Neutrophil (primary cell): ENCODE measurements at regions not wholly inside any gene's neighbourhood (a gene's known extent, or its start where the extent isn't known, plus 50 kb on each side); places are given as distances from the start of the nearest gene placed in this dataset.

Experiments
- H3K27ac ChIP-seq: fragments of 200-600 bp; sonication (generic); 2 replicates; pipeline ENCODE4 v1.5.1; 2016; ENCODE audit warnings: mild to moderate bottlenecking, moderate library complexity
- H3K27me3 ChIP-seq: fragments of 200-600 bp; sonication (generic); 2 replicates; pipeline ENCODE4 v1.6.0; 2016; ENCODE audit warnings: mild to moderate bottlenecking
- H3K36me3 ChIP-seq: fragments of 200-600 bp; sonication (generic); 2 replicates; pipeline ENCODE4 v1.5.1; 2017
- H3K4me1 ChIP-seq, 2 experiments: fragments of 200-600 bp in 1 of 2; sonication (generic) in 1 of 2; 1 replicate in 1 of 2; 2 replicates in 1 of 2; pipeline versions ENCODE4 v1.5.1 to v1.6.1; 2013 to 2016; ENCODE audit warnings: low read depth in 1 of 2, low read length in 1 of 2, mild to moderate bottlenecking in 1 of 2, moderate library complexity in 1 of 2; ENCODE audit not compliant: control insufficient read depth in 1 of 2, insufficient read depth in 1 of 2
- H3K4me3 ChIP-seq, 2 experiments: fragments of 200-600 bp in 1 of 2; sonication (generic) in 1 of 2; 1 replicate in 1 of 2; 2 replicates in 1 of 2; pipeline ENCODE4 v1.5.1; 2013 to 2016; ENCODE audit warnings: low read depth in 1 of 2, low read length in 1 of 2, mild to moderate bottlenecking in 1 of 2, moderate library complexity in 1 of 2
- H3K9me3 ChIP-seq: fragments of 200-600 bp; sonication (generic); 2 replicates; pipeline ENCODE4 v1.5.1; 2016
- TF ChIP-seq, protein P1 (sequence below): fragments of 200-600 bp; sonication (generic); IDR thresholded peaks from 2 replicates; pipeline ENCODE4 v1.5.1; 2016; ENCODE audit warnings: antibody characterized with exemption

DNA sequence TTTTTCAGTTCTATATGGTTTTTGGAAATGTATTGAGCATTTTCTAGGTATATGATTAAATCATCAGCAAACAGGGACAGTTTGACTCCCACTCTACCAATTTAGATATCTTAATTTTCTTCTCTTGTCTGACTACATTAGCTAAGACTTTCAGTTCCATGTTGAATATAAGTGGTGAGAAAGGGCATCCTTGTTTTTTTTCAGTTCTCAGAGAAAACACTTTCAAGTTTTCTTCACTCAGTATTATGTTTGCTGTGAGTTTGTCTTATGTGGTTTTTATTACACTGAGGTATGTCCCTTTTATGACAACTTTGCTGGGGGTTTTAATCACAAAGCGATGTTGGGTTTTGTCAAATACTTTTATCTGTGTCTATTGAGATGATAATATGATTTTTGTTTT lies 352.6 kb downstream of the KDM5D start:
- H3K36me3 ChIP-seq = no peaks in the 10 kb centered on the region
- no peaks in the 10 kb centered on the region for H3K4me1 ChIP-seq
- no peaks in the 10 kb centered on the region for H3K27me3 ChIP-seq
- no peaks in the 10 kb centered on the region for H3K9me3 ChIP-seq
- H3K4me3 ChIP-seq = no peak overlapping the region
- TF ChIP-seq, protein P1, sequence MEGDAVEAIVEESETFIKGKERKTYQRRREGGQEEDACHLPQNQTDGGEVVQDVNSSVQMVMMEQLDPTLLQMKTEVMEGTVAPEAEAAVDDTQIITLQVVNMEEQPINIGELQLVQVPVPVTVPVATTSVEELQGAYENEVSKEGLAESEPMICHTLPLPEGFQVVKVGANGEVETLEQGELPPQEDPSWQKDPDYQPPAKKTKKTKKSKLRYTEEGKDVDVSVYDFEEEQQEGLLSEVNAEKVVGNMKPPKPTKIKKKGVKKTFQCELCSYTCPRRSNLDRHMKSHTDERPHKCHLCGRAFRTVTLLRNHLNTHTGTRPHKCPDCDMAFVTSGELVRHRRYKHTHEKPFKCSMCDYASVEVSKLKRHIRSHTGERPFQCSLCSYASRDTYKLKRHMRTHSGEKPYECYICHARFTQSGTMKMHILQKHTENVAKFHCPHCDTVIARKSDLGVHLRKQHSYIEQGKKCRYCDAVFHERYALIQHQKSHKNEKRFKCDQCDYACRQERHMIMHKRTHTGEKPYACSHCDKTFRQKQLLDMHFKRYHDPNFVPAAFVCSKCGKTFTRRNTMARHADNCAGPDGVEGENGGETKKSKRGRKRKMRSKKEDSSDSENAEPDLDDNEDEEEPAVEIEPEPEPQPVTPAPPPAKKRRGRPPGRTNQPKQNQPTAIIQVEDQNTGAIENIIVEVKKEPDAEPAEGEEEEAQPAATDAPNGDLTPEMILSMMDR = no peak
- H3K27ac ChIP-seq = no peak overlapping the region

DNA sequence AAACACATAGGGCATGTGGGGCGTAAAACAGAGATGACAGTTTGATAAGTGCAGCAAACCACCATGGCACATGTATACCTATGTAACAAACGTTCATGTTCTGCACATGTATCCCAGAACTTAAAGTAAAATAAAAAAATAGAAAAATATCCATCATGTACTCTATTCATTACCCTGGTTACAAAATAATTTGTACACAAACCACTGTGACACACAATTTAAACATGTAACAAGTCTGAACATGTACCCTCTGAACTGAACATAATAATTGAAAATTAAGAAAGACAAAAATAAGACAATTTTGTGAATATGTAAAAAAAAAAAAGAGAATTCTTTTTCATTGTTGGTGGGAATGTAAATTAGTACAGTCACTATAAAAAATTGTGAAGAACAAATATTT lies 379.2 kb downstream of the KDM5D start:
- H3K27me3 ChIP-seq = no peaks in the 10 kb centered on the region
- TF ChIP-seq, protein P1 = no peak
- no peaks in the 10 kb centered on the region for H3K9me3 ChIP-seq
- no peak overlapping the region for H3K4me3 ChIP-seq
- no peaks in the 10 kb centered on the region for H3K4me1 ChIP-seq
- H3K36me3 ChIP-seq = no peaks in the 10 kb centered on the region
- no peak overlapping the region for H3K27ac ChIP-seq

DNA sequence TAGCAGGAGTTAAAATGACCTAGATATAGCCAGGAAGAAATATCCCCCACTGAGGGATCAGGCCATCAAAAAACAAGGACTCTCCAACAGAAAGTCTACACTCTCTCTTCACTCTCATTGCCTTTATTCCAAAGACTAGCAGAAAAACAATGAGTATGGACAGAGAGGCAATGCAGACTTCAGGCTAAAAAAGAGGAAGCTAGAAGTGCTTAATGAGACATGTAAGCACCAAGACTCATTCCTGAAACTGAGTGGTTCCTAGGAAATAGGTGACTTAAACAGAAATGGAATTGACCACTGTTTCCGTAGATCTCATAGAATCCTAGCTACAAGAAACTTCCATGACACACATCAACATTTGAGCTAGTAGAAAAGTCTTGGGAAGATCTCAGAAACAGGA lies 387.3 kb downstream of the KDM5D start:
- no peaks in the 10 kb centered on the region for H3K27me3 ChIP-seq
- no peak overlapping the region for H3K27ac ChIP-seq
- H3K4me3 ChIP-seq = no peak overlapping the region
- TF ChIP-seq, protein P1 = no peak
- H3K4me1 ChIP-seq = no peaks in the 10 kb centered on the region
- no peaks in the 10 kb centered on the region for H3K36me3 ChIP-seq
- no peaks in the 10 kb centered on the region for H3K9me3 ChIP-seq

DNA sequence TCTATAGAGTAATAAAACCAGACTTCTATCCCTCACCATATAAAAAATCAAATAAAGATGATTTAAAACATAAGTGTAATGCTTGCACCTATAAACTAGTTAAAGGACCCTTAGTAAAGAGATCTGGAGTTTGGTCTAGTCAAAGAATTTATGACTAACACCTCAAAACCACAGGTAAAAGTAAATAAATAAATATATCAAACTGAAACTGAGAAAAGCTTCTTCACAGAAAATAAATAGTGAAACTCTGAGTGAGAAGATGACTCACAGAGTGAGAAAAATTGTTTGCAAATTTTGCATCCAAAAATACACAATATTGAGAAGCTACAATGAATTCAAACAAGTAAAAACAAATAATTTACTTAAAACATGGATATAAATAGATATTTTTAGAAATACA lies 387.8 kb downstream of the KDM5D start:
- TF ChIP-seq, protein P1 = no peak
- no peaks in the 10 kb centered on the region for H3K36me3 ChIP-seq
- H3K4me1 ChIP-seq = no peaks in the 10 kb centered on the region
- H3K4me3 ChIP-seq = no peak overlapping the region
- no peak overlapping the region for H3K27ac ChIP-seq
- no peaks in the 10 kb centered on the region for H3K9me3 ChIP-seq
- no peaks in the 10 kb centered on the region for H3K27me3 ChIP-seq

DNA sequence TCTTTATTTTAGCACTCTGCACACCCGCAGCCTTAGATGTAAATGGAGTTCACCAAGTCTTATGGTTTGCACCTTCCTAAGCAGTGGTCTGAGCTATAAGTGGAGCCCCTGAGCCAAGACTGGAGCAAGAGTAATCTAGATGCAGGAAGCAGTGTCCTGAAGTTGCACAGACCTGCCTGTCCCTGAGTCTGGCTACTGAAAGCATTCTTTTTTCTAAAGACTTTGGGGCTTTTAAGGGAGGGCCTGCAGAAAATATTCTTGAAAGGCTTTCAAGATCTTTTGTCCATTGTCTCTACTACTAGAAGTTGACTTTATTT lies 389.7 kb downstream of the KDM5D start:
- Histone ChIP-seq H3K27ac (no peak overlapping the region), H3K4me3 (no peak overlapping the region), H3K27me3 (no peaks in the 10 kb centered on the region), H3K4me1 (no peaks in the 10 kb centered on the region), H3K36me3 (no peaks in the 10 kb centered on the region), H3K9me3 (no peaks in the 10 kb centered on the region)
- TF ChIP-seq, protein P1 = no peak
